ENCODE measurements at regions not wholly inside any gene's neighbourhood (a gene's known extent, or its start where the extent isn't known, plus 50 kb on each side); places are given as distances from the start of the nearest gene placed in this dataset.

DNA sequence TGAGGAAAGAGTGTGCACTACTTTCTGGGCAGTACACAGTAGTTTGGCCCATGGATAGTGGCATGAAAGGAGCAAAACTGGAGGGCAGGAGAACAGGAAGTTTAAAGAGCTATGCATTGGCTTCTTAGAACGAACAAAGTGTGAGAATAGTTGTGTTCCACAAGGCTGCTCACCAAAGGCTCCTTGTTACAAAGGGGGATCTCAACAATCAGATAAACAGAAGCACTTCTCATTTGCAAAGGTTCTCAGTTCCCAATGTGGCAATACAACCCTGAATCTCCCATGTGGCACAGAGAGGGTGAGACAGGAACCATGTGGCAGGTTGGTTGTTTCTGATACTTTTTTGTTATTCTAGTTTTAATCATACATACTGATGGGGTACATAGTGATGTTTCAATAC lies 158.4 kb downstream of the CARTPT start:
- TF ChIP-seq, protein P1, sequence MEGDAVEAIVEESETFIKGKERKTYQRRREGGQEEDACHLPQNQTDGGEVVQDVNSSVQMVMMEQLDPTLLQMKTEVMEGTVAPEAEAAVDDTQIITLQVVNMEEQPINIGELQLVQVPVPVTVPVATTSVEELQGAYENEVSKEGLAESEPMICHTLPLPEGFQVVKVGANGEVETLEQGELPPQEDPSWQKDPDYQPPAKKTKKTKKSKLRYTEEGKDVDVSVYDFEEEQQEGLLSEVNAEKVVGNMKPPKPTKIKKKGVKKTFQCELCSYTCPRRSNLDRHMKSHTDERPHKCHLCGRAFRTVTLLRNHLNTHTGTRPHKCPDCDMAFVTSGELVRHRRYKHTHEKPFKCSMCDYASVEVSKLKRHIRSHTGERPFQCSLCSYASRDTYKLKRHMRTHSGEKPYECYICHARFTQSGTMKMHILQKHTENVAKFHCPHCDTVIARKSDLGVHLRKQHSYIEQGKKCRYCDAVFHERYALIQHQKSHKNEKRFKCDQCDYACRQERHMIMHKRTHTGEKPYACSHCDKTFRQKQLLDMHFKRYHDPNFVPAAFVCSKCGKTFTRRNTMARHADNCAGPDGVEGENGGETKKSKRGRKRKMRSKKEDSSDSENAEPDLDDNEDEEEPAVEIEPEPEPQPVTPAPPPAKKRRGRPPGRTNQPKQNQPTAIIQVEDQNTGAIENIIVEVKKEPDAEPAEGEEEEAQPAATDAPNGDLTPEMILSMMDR (IDR thresholded peaks at IDR 0.05; ENCODE audit: low read depth, low read length, poor library complexity, severe bottlenecking) = no peak
- TF ChIP-seq EZH2phosphoT487 (IDR thresholded peaks at IDR 0.05; ENCODE audit: borderline replicate concordance, low read length) = no peak
- Histone ChIP-seq H3K27me3 (ENCODE audit: control insufficient read depth, low read length) (no peaks in the 10 kb centered on the region), H3K36me3 (ENCODE audit: control insufficient read depth, low read length) (no peaks in the 10 kb centered on the region), H3K4me1 (ENCODE audit: control insufficient read depth, low read length) (no peaks in the 10 kb centered on the region), H3K79me2 (ENCODE audit: control insufficient read depth, low read length) (no peaks in the 10 kb centered on the region), H3K9me3 (ENCODE audit: control insufficient read depth, insufficient read depth, low read length) (no peaks in the 10 kb centered on the region), H3F3A (ENCODE audit: control insufficient read depth, insufficient read depth) (no peaks in the 10 kb centered on the region), H3K9me2 (replicated peaks; ENCODE audit: control insufficient read depth, low read length) (no peaks in the 10 kb centered on the region), H3K4me2 (ENCODE audit: low read length) (no peak overlapping the region), H3K4me3 (ENCODE audit: low read length) (no peak overlapping the region), H4K20me1 (ENCODE audit: control insufficient read depth, insufficient read depth, low read depth, low read length) (no peaks in the 10 kb centered on the region), H3K27ac (ENCODE audit: low read depth, low read length) (no peak overlapping the region)

DNA sequence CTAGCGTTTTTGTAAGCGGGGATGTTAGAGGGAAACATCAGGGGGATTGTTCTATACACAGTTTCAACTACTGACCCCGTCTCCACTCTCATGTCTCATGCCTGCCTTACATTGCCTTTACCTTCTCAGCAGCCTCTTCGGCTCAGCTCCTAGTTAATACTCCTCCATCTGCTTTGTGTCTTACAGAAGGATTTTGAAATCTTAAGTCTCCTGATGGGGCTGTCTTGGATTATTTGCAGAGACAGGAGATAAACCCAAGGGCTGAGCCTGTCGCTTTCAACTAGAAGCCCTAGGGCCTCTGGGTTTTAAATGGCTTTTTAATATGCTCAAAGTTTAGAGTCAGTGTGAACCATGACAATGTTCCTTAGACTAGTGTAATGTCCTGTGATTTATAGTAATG lies 161.5 kb downstream of the CARTPT start:
- Histone ChIP-seq H4K20me1 (ENCODE audit: control insufficient read depth, insufficient read depth, low read depth, low read length) (no peaks in the 10 kb centered on the region), H3K79me2 (ENCODE audit: control insufficient read depth, low read length) (no peaks in the 10 kb centered on the region), H3K27me3 (ENCODE audit: control insufficient read depth, low read length) (no peaks in the 10 kb centered on the region), H3K4me1 (ENCODE audit: control insufficient read depth, low read length) (no peaks in the 10 kb centered on the region), H3F3A (ENCODE audit: control insufficient read depth, insufficient read depth) (no peaks in the 10 kb centered on the region), H3K4me2 (ENCODE audit: low read length) (no peak overlapping the region), H3K4me3 (ENCODE audit: low read length) (no peak overlapping the region), H3K9me2 (replicated peaks; ENCODE audit: control insufficient read depth, low read length) (no peaks in the 10 kb centered on the region), H3K9me3 (ENCODE audit: control insufficient read depth, insufficient read depth, low read length) (no peaks in the 10 kb centered on the region), H3K36me3 (ENCODE audit: control insufficient read depth, low read length) (no peaks in the 10 kb centered on the region), H3K27ac (ENCODE audit: low read depth, low read length) (no peak overlapping the region)
- TF ChIP-seq, protein P1 (IDR thresholded peaks at IDR 0.05; ENCODE audit: low read depth, low read length, poor library complexity, severe bottlenecking) = no peak

DNA sequence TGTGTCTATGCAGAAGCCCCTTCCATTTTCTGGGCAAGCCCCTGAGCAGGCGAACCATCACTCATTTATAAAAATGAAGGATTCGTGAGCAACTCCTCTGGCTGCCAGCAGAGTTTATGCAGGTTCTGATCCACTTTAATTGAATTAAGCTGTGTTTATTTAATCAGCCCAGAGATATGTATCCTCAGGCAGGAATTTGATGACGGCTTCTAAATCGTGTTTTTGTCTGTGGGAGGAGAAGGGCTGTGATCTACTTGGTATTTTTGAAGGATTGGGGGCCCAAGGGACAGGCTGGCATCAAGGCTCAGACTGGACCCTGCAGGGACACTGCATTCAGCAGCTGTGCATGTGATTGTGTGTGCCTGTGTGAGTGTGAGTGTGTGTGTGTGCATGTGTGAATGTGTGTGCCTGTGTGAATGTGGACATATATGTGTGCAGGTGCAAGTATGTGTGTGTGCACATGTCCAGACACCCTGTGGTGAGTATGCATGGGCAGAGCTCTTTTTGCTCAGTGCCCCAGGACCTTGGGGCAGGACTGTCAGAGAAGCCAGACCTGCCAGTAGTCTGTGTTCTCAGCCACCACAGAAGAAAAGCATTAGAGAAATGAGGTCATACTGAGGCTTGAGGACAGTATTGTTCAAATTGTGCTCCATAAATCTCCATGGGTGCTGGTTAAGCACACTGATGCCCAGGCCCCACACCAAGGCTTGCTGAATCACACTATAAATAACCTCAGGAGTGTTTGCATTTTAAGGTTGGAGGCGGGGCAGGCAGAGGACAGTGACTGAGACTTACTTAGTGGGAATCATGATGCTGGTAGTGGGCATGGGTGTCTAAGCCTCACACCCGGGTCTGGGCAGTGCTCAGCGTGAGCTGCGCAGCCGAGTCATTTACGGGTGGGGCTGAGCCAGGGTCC lies 164.0 kb downstream of the CARTPT start:
- TF ChIP-seq EZH2phosphoT487 (IDR thresholded peaks at IDR 0.05; ENCODE audit: borderline replicate concordance, low read length) = no peak
- TF ChIP-seq, protein P1 (IDR thresholded peaks at IDR 0.05; ENCODE audit: low read depth, low read length, poor library complexity, severe bottlenecking) = no peak
- Histone ChIP-seq H3F3A (ENCODE audit: control insufficient read depth, insufficient read depth) (no peaks in the 10 kb centered on the region), H3K4me3 (ENCODE audit: low read length) (no peak overlapping the region), H3K4me1 (ENCODE audit: control insufficient read depth, low read length) (peaks cover 3% of the 10 kb centered on the region), H3K27me3 (ENCODE audit: control insufficient read depth, low read length) (no peaks in the 10 kb centered on the region), H3K9me3 (ENCODE audit: control insufficient read depth, insufficient read depth, low read length) (no peaks in the 10 kb centered on the region), H3K9me2 (replicated peaks; ENCODE audit: control insufficient read depth, low read length) (no peaks in the 10 kb centered on the region), H3K79me2 (ENCODE audit: control insufficient read depth, low read length) (no peaks in the 10 kb centered on the region), H4K20me1 (ENCODE audit: control insufficient read depth, insufficient read depth, low read depth, low read length) (no peaks in the 10 kb centered on the region), H3K4me2 (ENCODE audit: low read length) (no peak overlapping the region), H3K27ac (ENCODE audit: low read depth, low read length) (no peak overlapping the region), H3K36me3 (ENCODE audit: control insufficient read depth, low read length) (no peaks in the 10 kb centered on the region)

Measured in DOHH2 (cell line).